Naive thymus-derived CD4-positive, alpha-beta T cell (primary cell): ENCODE measurements at regions not wholly inside any gene's neighbourhood (a gene's known extent, or its start where the extent isn't known, plus 50 kb on each side); places are given as distances from the start of the nearest gene placed in this dataset.

Experiments used
- ATAC-seq: fragments of 150-1000 bp; cut with Tn5 transposase; 2 replicates; pipeline ENCODE4 v1.10.0; 2021; ENCODE audit warnings: mild to moderate bottlenecking, moderate library complexity
- CTCF ChIA-PET: fragments of 350-600 bp; sonication (Branson Sonifier 250); formaldehyde crosslinking; loops from one replicate; lab custom pipeline; 2021; ENCODE audit warnings: antibody characterized with exemption; lab: Charles Lee
- POLR2A ChIA-PET: fragments of 350-600 bp; sonication (Branson Sonifier 250); formaldehyde crosslinking; loops from one replicate; lab custom pipeline; 2021; ENCODE audit warnings: antibody characterized with exemption, inconsistent platforms; lab: Charles Lee
- DNase-seq, 9 donors: peaks; one replicate each; pipeline versions ENCODE4 v3.0.0 to v3.0.0-alpha.2; 2020 to 2022; ENCODE audit warnings: mixed read lengths in 1 of 9
- H3K27ac ChIP-seq: one replicate; pipeline ENCODE4 v1.7.0; 2013; ENCODE audit warnings: mild to moderate bottlenecking, low read depth, low read length, moderate library complexity
- H3K27me3 ChIP-seq, 2 donors: one replicate each; pipeline ENCODE4 v1.7.0; 2013; ENCODE audit warnings: low read length in 2 of 2, mild to moderate bottlenecking in 2 of 2, moderate library complexity in 2 of 2; ENCODE audit not compliant: control insufficient read depth in 2 of 2, insufficient read depth in 2 of 2
- H3K36me3 ChIP-seq, 3 experiments: 1 replicate in 2 of 3; 2 replicates in 1 of 3; pipeline ENCODE4 v1.7.0; 2013; ENCODE audit warnings: low read length in 3 of 3, mild to moderate bottlenecking in 3 of 3, moderate library complexity in 1 of 3; ENCODE audit not compliant: insufficient read depth in 3 of 3, control insufficient read depth in 2 of 3
- H3K4me1 ChIP-seq, 2 donors: one replicate each; pipeline ENCODE4 v1.7.0; 2013; ENCODE audit warnings: low read length in 2 of 2, mild to moderate bottlenecking in 2 of 2, moderate library complexity in 1 of 2; ENCODE audit not compliant: control insufficient read depth in 2 of 2, insufficient read depth in 2 of 2
- H3K4me3 ChIP-seq: 2 replicates; pipeline ENCODE4 v1.7.0; 2013; ENCODE audit warnings: mild to moderate bottlenecking, low read length
- H3K9me3 ChIP-seq, 3 experiments: 1 replicate in 2 of 3; 2 replicates in 1 of 3; pipeline ENCODE4 v1.7.0; 2013; ENCODE audit warnings: low read length in 3 of 3; ENCODE audit not compliant: control insufficient read depth in 2 of 3
- H3K27ac Mint-ChIP-seq, 9 donors: one replicate each; pipeline ENCODE4 v1.8.0; 2020 to 2022; ENCODE audit warnings: mixed read lengths in 9 of 9, mild to moderate bottlenecking in 8 of 9, moderate library complexity in 5 of 9, inconsistent platforms in 2 of 9
- H3K27me3 Mint-ChIP-seq, 5 donors: one replicate each; pipeline ENCODE4 v1.8.0; 2021 to 2022; ENCODE audit warnings: mixed read lengths in 5 of 5, mild to moderate bottlenecking in 1 of 5
- H3K36me3 Mint-ChIP-seq, 5 donors: one replicate each; pipeline ENCODE4 v1.8.0; 2020 to 2022; ENCODE audit warnings: mixed read lengths in 5 of 5, mild to moderate bottlenecking in 3 of 5, inconsistent platforms in 1 of 5
- H3K4me1 Mint-ChIP-seq, 7 donors: one replicate each; pipeline ENCODE4 v1.8.0; 2020 to 2022; ENCODE audit warnings: mixed read lengths in 7 of 7, mild to moderate bottlenecking in 3 of 7, inconsistent platforms in 1 of 7
- H3K4me3 Mint-ChIP-seq, 10 donors: one replicate each; pipeline ENCODE4 v1.8.0; 2020 to 2022; ENCODE audit warnings: mild to moderate bottlenecking in 10 of 10, mixed read lengths in 10 of 10, moderate library complexity in 6 of 10, inconsistent platforms in 2 of 10
- H3K9me3 Mint-ChIP-seq, 11 donors: one replicate each; pipeline ENCODE4 v1.8.0; 2020 to 2022; ENCODE audit warnings: mixed read lengths in 11 of 11, mild to moderate bottlenecking in 4 of 11, inconsistent platforms in 1 of 11, moderate library complexity in 1 of 11
- intact Hi-C, 2 donors: fragments of 100-400 bp; cut with micrococcal nuclease; formaldehyde crosslinking; loops; one replicate each; pipeline ENCODE4 v1.15.1; 2023

GRCh38 chr12:77160931-77161330 lies 95.6 kb upstream of the E2F7 start:
- Histone ChIP-seq H3K9me3 (no peaks in the 10 kb centered on the region), H3K27ac (no peak overlapping the region), H3K4me1 (no peaks in the 10 kb centered on the region), H3K36me3 (no peaks in the 10 kb centered on the region), H3K4me3 (no peak overlapping the region), H3K27me3 (no peaks in the 10 kb centered on the region)
- Mint-ChIP-seq H3K27me3 (peaks cover 0 to 14% (median 0%) of the 10 kb centered on the region in 5 donors), H3K9me3 (peaks cover 0 to 6% (median 0%) of the 10 kb centered on the region in 11 donors), H3K4me3 (no peak overlapping the region), H3K27ac (no peak overlapping the region), H3K36me3 (peaks cover 0 to 4% (median 0%) of the 10 kb centered on the region in 5 donors), H3K4me1 (no peaks in the 10 kb centered on the region)
- intact Hi-C loops, result no loop called here
- no peak for ATAC-seq
- POLR2A ChIA-PET, result no interaction called here
- CTCF ChIA-PET, result no interaction called here
- DNase-seq, result no peak

GRCh38 chr12:77153706-77154105 lies 88.3 kb upstream of the E2F7 start:
- Histone ChIP-seq H3K36me3 (no peaks in the 10 kb centered on the region), H3K4me1 (no peaks in the 10 kb centered on the region), H3K27me3 (no peaks in the 10 kb centered on the region), H3K9me3 (no peaks in the 10 kb centered on the region), H3K27ac (no peak overlapping the region), H3K4me3 (no peak overlapping the region)
- intact Hi-C loops, result no loop called here
- H3K4me1 Mint-ChIP-seq, result no peaks in the 10 kb centered on the region
- H3K27ac Mint-ChIP-seq, result no peak overlapping the region
- ChIA-PET POLR2A (no interaction called here), CTCF (no interaction called here)
- DNase-seq (no peak), ATAC-seq (no peak)
- H3K9me3 Mint-ChIP-seq, result peaks cover 0 to 7% (median 0%) of the 10 kb centered on the region in 11 donors
- no peaks in the 10 kb centered on the region for H3K36me3 Mint-ChIP-seq
- H3K4me3 Mint-ChIP-seq, result no peak overlapping the region
- H3K27me3 Mint-ChIP-seq, result no peaks in the 10 kb centered on the region

GRCh38 chr12:77152623-77153193 lies 87.3 kb upstream of the E2F7 start:
- no peak overlapping the region for H3K27ac ChIP-seq
- Mint-ChIP-seq H3K36me3 (no peaks in the 10 kb centered on the region), H3K27ac (peak overlapping the region in 1 of 9 donors; percentile 43), H3K27me3 (no peaks in the 10 kb centered on the region), H3K4me1 (no peaks in the 10 kb centered on the region), H3K9me3 (peaks cover 0 to 7% (median 0%) of the 10 kb centered on the region in 11 donors), H3K4me3 (no peak overlapping the region)
- H3K4me1 ChIP-seq, result no peaks in the 10 kb centered on the region
- no peak overlapping the region for H3K4me3 ChIP-seq
- no peaks in the 10 kb centered on the region for H3K9me3 ChIP-seq
- H3K36me3 ChIP-seq, result no peaks in the 10 kb centered on the region
- no peak for ATAC-seq
- H3K27me3 ChIP-seq, result no peaks in the 10 kb centered on the region
- ChIA-PET CTCF (no interaction called here), POLR2A (no interaction called here)
- intact Hi-C loops, result no loop called here
- DNase-seq, result no peak

GRCh38 chr12:77151030-77151429 lies 85.7 kb upstream of the E2F7 start:
- ATAC-seq (no peak), DNase-seq (no peak)
- no peaks in the 10 kb centered on the region for H3K27me3 ChIP-seq
- peaks cover 0 to 7% (median 0%) of the 10 kb centered on the region in 11 donors for H3K9me3 Mint-ChIP-seq
- H3K4me3 Mint-ChIP-seq, result no peak overlapping the region
- POLR2A ChIA-PET, result no interaction called here
- peaks cover 0 to 2% (median 0%) of the 10 kb centered on the region in 7 donors for H3K4me1 Mint-ChIP-seq
- H3K27ac Mint-ChIP-seq, result no peak overlapping the region
- no peaks in the 10 kb centered on the region for H3K36me3 ChIP-seq
- no peak overlapping the region for H3K27ac ChIP-seq
- no peaks in the 10 kb centered on the region for H3K27me3 Mint-ChIP-seq
- intact Hi-C loops, result no loop called here
- H3K9me3 ChIP-seq, result no peaks in the 10 kb centered on the region
- H3K36me3 Mint-ChIP-seq, result no peaks in the 10 kb centered on the region
- H3K4me1 ChIP-seq, result no peaks in the 10 kb centered on the region
- H3K4me3 ChIP-seq, result no peak overlapping the region
- CTCF ChIA-PET, result no interaction called here

- ChIA-PET CTCF (interaction anchor here (1.5 kb wide), 1 partner anchor 22 kb away, joined by 3 read pairs; no protein-coding TSS in a partner anchor), POLR2A (no interaction called here)
- Mint-ChIP-seq H3K4me3 (no peak overlapping the region), H3K36me3 (no peaks in the 10 kb centered on the region), H3K27ac (no peak overlapping the region), H3K4me1 (no peaks in the 10 kb centered on the region), H3K9me3 (peaks cover 0 to 9% (median 2%) of the 10 kb centered on the region in 11 donors), H3K27me3 (peaks cover 0 to 15% (median 4%) of the 10 kb centered on the region in 5 donors)
- no peaks in the 10 kb centered on the region for H3K9me3 ChIP-seq
- ATAC-seq, result no peak
- H3K27me3 ChIP-seq, result no peaks in the 10 kb centered on the region
- intact Hi-C loops, result no loop called here
- no peak overlapping the region for H3K4me3 ChIP-seq
- no peaks in the 10 kb centered on the region for H3K4me1 ChIP-seq
- no peaks in the 10 kb centered on the region for H3K36me3 ChIP-seq
- DNase-seq, result no peak
- H3K27ac ChIP-seq, result no peak overlapping the region
Measured at GRCh38 chr12:77133566-77133965, 68.2 kb upstream of the E2F7 start.

GRCh38 chr12:77131977-77132490 lies 66.7 kb upstream of the E2F7 start:
- ChIA-PET POLR2A (no interaction called here), CTCF (no interaction called here)
- H3K4me3 ChIP-seq, result no peak overlapping the region
- H3K27ac ChIP-seq, result no peak overlapping the region
- H3K9me3 ChIP-seq, result no peaks in the 10 kb centered on the region
- ATAC-seq (no peak), DNase-seq (no peak)
- H3K36me3 Mint-ChIP-seq, result no peaks in the 10 kb centered on the region
- no peaks in the 10 kb centered on the region for H3K27me3 ChIP-seq
- H3K4me3 Mint-ChIP-seq, result no peak overlapping the region
- no peaks in the 10 kb centered on the region for H3K4me1 Mint-ChIP-seq
- no peaks in the 10 kb centered on the region for H3K4me1 ChIP-seq
- H3K27me3 Mint-ChIP-seq, result peaks cover 0 to 11% (median 0%) of the 10 kb centered on the region in 5 donors
- H3K9me3 Mint-ChIP-seq, result peaks cover 0 to 7% (median 2%) of the 10 kb centered on the region in 11 donors
- H3K36me3 ChIP-seq, result no peaks in the 10 kb centered on the region
- intact Hi-C loops, result no loop called here
- no peak overlapping the region for H3K27ac Mint-ChIP-seq

GRCh38 chr12:77130193-77130592 lies 64.8 kb upstream of the E2F7 start:
- POLR2A ChIA-PET, result no interaction called here
- H3K9me3 Mint-ChIP-seq, result peaks cover 0 to 7% (median 0%) of the 10 kb centered on the region in 11 donors
- H3K36me3 Mint-ChIP-seq, result no peaks in the 10 kb centered on the region
- H3K27me3 Mint-ChIP-seq, result peaks cover 0 to 6% (median 0%) of the 10 kb centered on the region in 5 donors
- no peak for DNase-seq
- CTCF ChIA-PET, result no interaction called here
- no peak for ATAC-seq
- H3K27ac Mint-ChIP-seq, result no peak overlapping the region
- intact Hi-C loops, result no loop called here
- no peaks in the 10 kb centered on the region for H3K27me3 ChIP-seq
- no peak overlapping the region for H3K27ac ChIP-seq
- no peak overlapping the region for H3K4me3 Mint-ChIP-seq
- no peak overlapping the region for H3K4me3 ChIP-seq
- no peaks in the 10 kb centered on the region for H3K4me1 Mint-ChIP-seq
- no peaks in the 10 kb centered on the region for H3K36me3 ChIP-seq
- H3K4me1 ChIP-seq, result no peaks in the 10 kb centered on the region
- no peaks in the 10 kb centered on the region for H3K9me3 ChIP-seq
